Spleen (tissue), 7 donors: ENCODE measurements at regions not wholly inside any gene's neighbourhood (a gene's known extent, or its start where the extent isn't known, plus 50 kb on each side); places are given as distances from the start of the nearest gene placed in this dataset.

Experiments
- CTCF ChIP-seq, 11 experiments: fragments of 200-600 bp in 7 of 11; fragments of 450-650 bp in 4 of 11; sonication (generic) in 4 of 11; IDR thresholded peaks in 8 of 11; conservative IDR thresholded peaks in 3 of 11; 1 replicate in 7 of 11; 2 replicates in 4 of 11; pipeline versions ENCODE4 v1.4.0 to v1.8.0; 2016 to 2021; ENCODE audit warnings: antibody characterized with exemption in 11 of 11, inconsistent platforms in 4 of 11, mild to moderate bottlenecking in 1 of 11
- POLR2A ChIP-seq, 3 donors: fragments of 450-650 bp; IDR thresholded peaks; one replicate each; pipeline ENCODE4 v1.5.1; 2017; ENCODE audit warnings: antibody characterized with exemption in 3 of 3, mild to moderate bottlenecking in 1 of 3
- POLR2AphosphoS5 ChIP-seq, 3 donors: sonication (generic); formaldehyde crosslinking; IDR thresholded peaks; one replicate each; pipeline ENCODE4 v1.5.1; 2017; ENCODE audit warnings: antibody characterized with exemption in 3 of 3
- donor health status: DM: no; HTN: no; CAD: no; lungs with moderate emphysema.
- donor health status: DM: no; HTN: no; CAD: no.
- donor health status: DM: no; HTN: no; CAD: no.

DNA sequence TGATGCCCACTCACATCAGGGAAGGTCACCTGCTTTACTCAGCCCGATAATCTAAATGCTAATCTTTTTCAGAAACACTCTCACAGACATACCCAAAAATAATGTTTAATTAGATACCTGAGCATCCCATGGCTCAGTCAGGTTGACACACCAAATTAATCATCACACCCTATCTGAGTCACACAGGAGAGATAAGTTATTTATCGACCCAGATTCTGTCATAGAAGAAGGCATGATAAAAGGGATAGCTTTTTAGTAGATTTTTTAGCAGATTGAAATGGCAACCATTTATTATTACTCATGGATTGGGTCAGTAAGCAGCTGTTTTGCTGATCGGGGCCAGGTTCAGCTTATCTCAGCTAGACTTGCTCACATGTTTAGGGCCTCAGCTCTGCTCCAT is 97.8 kb upstream of the TYRP1 start:
- TF ChIP-seq CTCF (IDR thresholded peaks at IDR 0.05 in 8 of 11, conservative IDR thresholded peaks at IDR 0.05 in 3 of 11) (no peak), POLR2AphosphoS5 (IDR thresholded peaks at IDR 0.05) (no peak), POLR2A (IDR thresholded peaks at IDR 0.05) (no peak)
